Peyer's patch (tissue), 4 donors: ENCODE measurements at regions not wholly inside any gene's neighbourhood (a gene's known extent, or its start where the extent isn't known, plus 50 kb on each side); places are given as distances from the start of the nearest gene placed in this dataset.

Experiments
- POLR2A ChIP-seq, 2 donors: fragments of 450-650 bp; IDR thresholded peaks; one replicate each; pipeline ENCODE4 v1.5.1; 2017; ENCODE audit warnings: antibody characterized with exemption in 2 of 2, mild to moderate bottlenecking in 2 of 2, moderate library complexity in 2 of 2
- TF ChIP-seq, protein P1 (sequence below), 6 experiments: fragments of 450-650 bp in 4 of 6; fragments of 200-600 bp in 2 of 6; sonication (generic) in 1 of 6; IDR thresholded peaks; one replicate each; pipeline ENCODE4 v1.5.1; 2017 to 2019; ENCODE audit warnings: antibody characterized with exemption in 6 of 6, mild to moderate bottlenecking in 3 of 6, moderate library complexity in 1 of 6

GRCh38 chr11:44424841-44425240 lies 114.9 kb upstream of the ALX4 start:
- no peak for TF ChIP-seq POLR2A (IDR thresholded peaks at IDR 0.05)
- TF ChIP-seq, protein P1, sequence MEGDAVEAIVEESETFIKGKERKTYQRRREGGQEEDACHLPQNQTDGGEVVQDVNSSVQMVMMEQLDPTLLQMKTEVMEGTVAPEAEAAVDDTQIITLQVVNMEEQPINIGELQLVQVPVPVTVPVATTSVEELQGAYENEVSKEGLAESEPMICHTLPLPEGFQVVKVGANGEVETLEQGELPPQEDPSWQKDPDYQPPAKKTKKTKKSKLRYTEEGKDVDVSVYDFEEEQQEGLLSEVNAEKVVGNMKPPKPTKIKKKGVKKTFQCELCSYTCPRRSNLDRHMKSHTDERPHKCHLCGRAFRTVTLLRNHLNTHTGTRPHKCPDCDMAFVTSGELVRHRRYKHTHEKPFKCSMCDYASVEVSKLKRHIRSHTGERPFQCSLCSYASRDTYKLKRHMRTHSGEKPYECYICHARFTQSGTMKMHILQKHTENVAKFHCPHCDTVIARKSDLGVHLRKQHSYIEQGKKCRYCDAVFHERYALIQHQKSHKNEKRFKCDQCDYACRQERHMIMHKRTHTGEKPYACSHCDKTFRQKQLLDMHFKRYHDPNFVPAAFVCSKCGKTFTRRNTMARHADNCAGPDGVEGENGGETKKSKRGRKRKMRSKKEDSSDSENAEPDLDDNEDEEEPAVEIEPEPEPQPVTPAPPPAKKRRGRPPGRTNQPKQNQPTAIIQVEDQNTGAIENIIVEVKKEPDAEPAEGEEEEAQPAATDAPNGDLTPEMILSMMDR (IDR thresholded peaks at IDR 0.05) = no peak
